Transverse colon (tissue), 4 donors: ENCODE measurements at regions not wholly inside any gene's neighbourhood (a gene's known extent, or its start where the extent isn't known, plus 50 kb on each side); places are given as distances from the start of the nearest gene placed in this dataset.

Experiments used
- CTCF ChIP-seq, 5 experiments: fragments of 200-600 bp in 3 of 5; fragments of 450-650 bp in 2 of 5; sonication (generic) in 3 of 5; IDR thresholded peaks; 1 replicate in 2 of 5; 2 replicates in 3 of 5; pipeline ENCODE4 v1.5.1; 2016 to 2017; ENCODE audit warnings: antibody characterized with exemption in 5 of 5, inconsistent platforms in 3 of 5, mild to moderate bottlenecking in 2 of 5, moderate library complexity in 1 of 5
- EP300 ChIP-seq: sonication (generic); formaldehyde crosslinking; IDR thresholded peaks from one replicate; pipeline ENCODE4 v1.6.1; 2017; ENCODE audit warnings: antibody characterized with exemption, low read depth
- POLR2A ChIP-seq: fragments of 450-650 bp; IDR thresholded peaks from one replicate; pipeline ENCODE4 v1.6.1; 2016; ENCODE audit warnings: antibody characterized with exemption, mild to moderate bottlenecking, moderate library complexity
- POLR2AphosphoS5 ChIP-seq, 3 donors: sonication (generic); formaldehyde crosslinking; IDR thresholded peaks; one replicate each; pipeline ENCODE4 v1.6.1; 2016; ENCODE audit warnings: antibody characterized with exemption in 3 of 3

- TF ChIP-seq CTCF (IDR thresholded peaks at IDR 0.05) (no peak), EP300 (no peak), POLR2AphosphoS5 (IDR thresholded peaks at IDR 0.05) (no peak), POLR2A (no peak)
Measured at GRCh38 chr11:120019191-120019590, 118.7 kb downstream of the TRIM29 start.
